Keratinocyte (primary cell): ENCODE measurements at regions not wholly inside any gene's neighbourhood (a gene's known extent, or its start where the extent isn't known, plus 50 kb on each side); places are given as distances from the start of the nearest gene placed in this dataset.

ENCODE experiments used
- CTCF ChIP-seq, 3 experiments: IDR thresholded peaks in 1 of 3; conservative IDR thresholded peaks in 1 of 3; optimal IDR thresholded peaks in 1 of 3; 2 replicates in 2 of 3; 3 replicates in 1 of 3; pipeline versions ENCODE3 to v1.5.1; 2011; ENCODE audit warnings: low read length in 3 of 3, mild to moderate bottlenecking in 3 of 3, moderate library complexity in 2 of 3, control low read depth in 1 of 3, inconsistent platforms in 1 of 3; ENCODE audit not compliant: insufficient read depth in 2 of 3; ENCODE audit errors: extremely low read depth in 1 of 3
- EZH2 ChIP-seq: IDR thresholded peaks from one replicate; pipeline ENCODE4 v1.6.1; 2012; ENCODE audit warnings: inconsistent platforms, mild to moderate bottlenecking, low read length, moderate library complexity

DNA sequence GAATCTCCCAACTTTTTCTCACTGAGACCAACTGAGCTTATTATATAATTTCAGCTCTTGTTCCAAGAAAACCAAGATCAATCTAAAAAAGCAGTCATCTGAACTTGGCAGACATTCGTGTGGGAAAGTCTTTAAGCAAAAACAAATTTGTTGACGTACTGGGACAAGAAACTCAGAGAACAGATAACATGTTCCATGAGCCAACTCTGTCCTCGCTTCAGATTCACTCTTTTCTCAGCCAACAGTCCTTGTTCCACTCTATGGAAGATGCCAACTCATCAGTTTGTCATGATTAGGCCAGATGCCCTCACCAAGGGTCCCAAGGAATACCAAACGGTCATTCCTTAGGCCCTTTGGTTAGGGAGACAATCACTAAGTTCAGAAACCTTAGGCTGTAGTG, 224.2 kb upstream of the CTAGE1 start:
- TF ChIP-seq CTCF (optimal IDR thresholded peaks at IDR 0.05 in 1 of 3, IDR thresholded peaks at IDR 0.05 in 1 of 3, conservative IDR thresholded peaks at IDR 0.05 in 1 of 3; ENCODE audit: extremely low read depth in 1 of 3, insufficient read depth in 2 of 3, low read length in 3 of 3) (no peak), EZH2 (no peak)
